Left lung (tissue), 4 donors: ENCODE measurements at regions not wholly inside any gene's neighbourhood (a gene's known extent, or its start where the extent isn't known, plus 50 kb on each side); places are given as distances from the start of the nearest gene placed in this dataset.
"Not testable (repeated sequence)": the region's sequence is repeated elsewhere in the genome, so short reads cannot be mapped to it uniquely, and the experiment has no call there.

Source experiments
- ATAC-seq: fragments of 200-7000 bp; cut with Tn5 transposase; one replicate; pipeline ENCODE4 v1.9.1; 2020; ENCODE audit warnings: moderate library complexity
- DNase-seq, 4 donors: peaks; one replicate each; pipeline ENCODE4 v3.0.0-alpha.2; 2013 to 2020
- H3K27ac ChIP-seq, 2 donors: fragments of 200-600 bp; sonication (generic) in 1 of 2; one replicate each; pipeline versions ENCODE4 v1.5.0 to v1.8.0; 2020 to 2021
- H3K27me3 ChIP-seq, 2 donors: fragments of 200-600 bp; sonication (generic) in 1 of 2; one replicate each; pipeline versions ENCODE4 v1.5.0 to v1.8.0; 2020 to 2021
- H3K36me3 ChIP-seq, 2 donors: fragments of 200-600 bp; sonication (generic) in 1 of 2; one replicate each; pipeline versions ENCODE4 v1.5.0 to v1.8.0; 2020 to 2021
- H3K4me1 ChIP-seq, 2 donors: fragments of 200-600 bp; one replicate each; pipeline ENCODE4 v1.8.0; 2021
- H3K4me3 ChIP-seq, 2 donors: fragments of 200-600 bp; sonication (generic) in 1 of 2; one replicate each; pipeline versions ENCODE4 v1.5.0 to v1.8.0; 2020 to 2021; ENCODE audit warnings: mild to moderate bottlenecking in 1 of 2
- H3K9me3 ChIP-seq, 2 donors: fragments of 200-600 bp; sonication (generic) in 1 of 2; one replicate each; pipeline versions ENCODE4 v1.5.0 to v1.8.0; 2020 to 2021
- CTCF ChIP-seq, 2 donors: fragments of 200-600 bp; sonication (generic) in 1 of 2; IDR thresholded peaks; one replicate each; pipeline versions ENCODE4 v1.5.0 to v1.8.0; 2021; ENCODE audit warnings: antibody characterized with exemption in 2 of 2
- intact Hi-C, 2 donors: fragments of 100-400 bp; cut with DNase I; formaldehyde crosslinking; loops; one replicate each; pipeline versions ENCODE4 v1.11.2 to v1.14.2; 2022
- donor health status: DM: no; HTN: yes; CAD: no.
- donor health status: DM: no; HTN: no; CAD: no.

GRCh38 chr5:34467436-34467835 is 188.7 kb upstream of the RAI14 start:
- ATAC-seq (no peak), DNase-seq (no peak)
- no peaks in the 10 kb centered on the region for H3K4me1 ChIP-seq
- no peak overlapping the region for H3K27ac ChIP-seq
- TF ChIP-seq CTCF (IDR thresholded peaks at IDR 0.05) = no peak
- H3K36me3 ChIP-seq = no peaks in the 10 kb centered on the region
- intact Hi-C loops = no loop called here
- H3K9me3 ChIP-seq = no peaks in the 10 kb centered on the region
- no peak overlapping the region for H3K4me3 ChIP-seq
- H3K27me3 ChIP-seq = no peaks in the 10 kb centered on the region

GRCh38 chr5:34467984-34468383 is 188.1 kb upstream of the RAI14 start:
- intact Hi-C loops, H3K4me3 ChIP-seq, DNase-seq, H3K36me3 ChIP-seq, ATAC-seq, H3K27ac ChIP-seq, H3K9me3 ChIP-seq, H3K27me3 ChIP-seq, H3K4me1 ChIP-seq: not testable (repeated sequence)

- Histone ChIP-seq H3K4me3 (no peak overlapping the region), H3K27ac (no peak overlapping the region), H3K9me3 (no peaks in the 10 kb centered on the region), H3K27me3 (no peaks in the 10 kb centered on the region), H3K36me3 (no peaks in the 10 kb centered on the region), H3K4me1 (peaks cover 0 to 3% of the 10 kb centered on the region in 2 donors)
- no peak for DNase-seq
- TF ChIP-seq CTCF (IDR thresholded peaks at IDR 0.05) = no peak
- ATAC-seq = no peak
- intact Hi-C loops = no loop called here
Measured at GRCh38 chr5:34469971-34470370, 186.2 kb upstream of the RAI14 start.

- Histone ChIP-seq H3K27me3 (no peaks in the 10 kb centered on the region), H3K4me1 (peaks cover 0 to 3% of the 10 kb centered on the region in 2 donors), H3K36me3 (no peaks in the 10 kb centered on the region), H3K9me3 (no peaks in the 10 kb centered on the region), H3K27ac (no peak overlapping the region), H3K4me3 (no peak overlapping the region)
- DNase-seq = peak in 1 of 4 donors; percentile 66
- peak; percentile 97 for ATAC-seq
- TF ChIP-seq CTCF (IDR thresholded peaks at IDR 0.05) = peak; percentile 86 to 96
- intact Hi-C loops = no loop called here
Measured at GRCh38 chr5:34474573-34475021, 181.5 kb upstream of the RAI14 start.

GRCh38 chr5:34475249-34475966 is 180.7 kb upstream of the RAI14 start:
- DNase-seq (no peak), ATAC-seq (no peak)
- no peak for TF ChIP-seq CTCF (IDR thresholded peaks at IDR 0.05)
- Histone ChIP-seq H3K4me3 (no peak overlapping the region), H3K27ac (no peak overlapping the region), H3K27me3 (no peaks in the 10 kb centered on the region), H3K9me3 (no peaks in the 10 kb centered on the region), H3K36me3 (no peaks in the 10 kb centered on the region), H3K4me1 (peaks cover 0 to 3% of the 10 kb centered on the region in 2 donors)
- intact Hi-C loops = no loop called here
